ENCODE measurements at regions not wholly inside any gene's neighbourhood (a gene's known extent, or its start where the extent isn't known, plus 50 kb on each side); places are given as distances from the start of the nearest gene placed in this dataset.

- Histone ChIP-seq H3K4me1 (no peaks in the 10 kb centered on the region), H3K27ac (no peak overlapping the region), H3K27me3 (no peaks in the 10 kb centered on the region), H3K9me3 (peaks cover 8 to 18% of the 10 kb centered on the region in 2 donors), H3K4me3 (no peak overlapping the region), H3K36me3 (no peaks in the 10 kb centered on the region)
- DNase-seq (ENCODE audit: low spot score in 2 of 2) = no peak
- intact Hi-C loops (cut with DNase I; ENCODE audit: low total_unique reads) = no loop called here
- TF ChIP-seq POLR2A (IDR thresholded peaks at IDR 0.05) = no peak
- no peak for TF ChIP-seq POLR2AphosphoS5 (IDR thresholded peaks at IDR 0.05)
- TF ChIP-seq CTCF (IDR thresholded peaks at IDR 0.05) = no peak
Measured at GRCh38 chr5:159475026-159475425, 144.7 kb upstream of the IL12B start.

- intact Hi-C loops (cut with DNase I; ENCODE audit: low total_unique reads) = no loop called here
- DNase-seq (ENCODE audit: low spot score in 2 of 2) = no peak
- Histone ChIP-seq H3K36me3 (no peaks in the 10 kb centered on the region), H3K9me3 (peaks cover 8 to 18% of the 10 kb centered on the region in 2 donors), H3K27ac (no peak overlapping the region), H3K27me3 (no peaks in the 10 kb centered on the region), H3K4me3 (no peak overlapping the region), H3K4me1 (no peaks in the 10 kb centered on the region)
- TF ChIP-seq CTCF (IDR thresholded peaks at IDR 0.05) (no peak), POLR2A (IDR thresholded peaks at IDR 0.05) (no peak), POLR2AphosphoS5 (IDR thresholded peaks at IDR 0.05) (no peak)
Measured at GRCh38 chr5:159478950-159479349, 148.7 kb upstream of the IL12B start.

- H3K36me3 ChIP-seq = no peaks in the 10 kb centered on the region
- no peaks in the 10 kb centered on the region for H3K27me3 ChIP-seq
- DNase-seq (ENCODE audit: low spot score in 2 of 2) = no peak
- H3K4me3 ChIP-seq = no peak overlapping the region
- peaks cover 0 to under 1% of the 10 kb centered on the region in 2 donors for H3K9me3 ChIP-seq
- TF ChIP-seq POLR2AphosphoS5 (IDR thresholded peaks at IDR 0.05) = no peak
- no peak for TF ChIP-seq POLR2A (IDR thresholded peaks at IDR 0.05)
- no peak for TF ChIP-seq CTCF (IDR thresholded peaks at IDR 0.05)
- no peak overlapping the region for H3K27ac ChIP-seq
- no peaks in the 10 kb centered on the region for H3K4me1 ChIP-seq
- intact Hi-C loops (cut with DNase I; ENCODE audit: low total_unique reads) = no loop called here
Measured at GRCh38 chr5:159480849-159481248, 150.6 kb upstream of the IL12B start.

GRCh38 chr5:159481751-159482150 is 151.5 kb upstream of the IL12B start:
- DNase-seq (ENCODE audit: low spot score in 2 of 2) = no peak
- Histone ChIP-seq H3K27me3 (no peaks in the 10 kb centered on the region), H3K4me1 (no peaks in the 10 kb centered on the region), H3K27ac (no peak overlapping the region), H3K4me3 (no peak overlapping the region), H3K9me3 (no peaks in the 10 kb centered on the region), H3K36me3 (no peaks in the 10 kb centered on the region)
- intact Hi-C loops (cut with DNase I; ENCODE audit: low total_unique reads) = no loop called here
- TF ChIP-seq CTCF (IDR thresholded peaks at IDR 0.05) (no peak), POLR2A (IDR thresholded peaks at IDR 0.05) (no peak), POLR2AphosphoS5 (IDR thresholded peaks at IDR 0.05) (no peak)

GRCh38 chr5:159486836-159487235 is 156.5 kb upstream of the IL12B start:
- Histone ChIP-seq H3K9me3 (no peaks in the 10 kb centered on the region), H3K27ac (no peak overlapping the region), H3K27me3 (no peaks in the 10 kb centered on the region), H3K4me1 (no peaks in the 10 kb centered on the region), H3K4me3 (no peak overlapping the region), H3K36me3 (no peaks in the 10 kb centered on the region)
- TF ChIP-seq POLR2AphosphoS5 (IDR thresholded peaks at IDR 0.05) (no peak), POLR2A (IDR thresholded peaks at IDR 0.05) (no peak), CTCF (IDR thresholded peaks at IDR 0.05) (no peak)
- DNase-seq (ENCODE audit: low spot score in 2 of 2) = no peak
- intact Hi-C loops (cut with DNase I; ENCODE audit: low total_unique reads) = no loop called here

Measured in breast epithelium (tissue), 4 donors.